CD4-positive, alpha-beta T cell treated with Interleukin-1 beta for 1 hour (primary cell): ENCODE measurements at regions not wholly inside any gene's neighbourhood (a gene's known extent, or its start where the extent isn't known, plus 50 kb on each side); places are given as distances from the start of the nearest gene placed in this dataset.

Source experiments
- DNase-seq, 2 donors: peaks; one replicate each; pipeline ENCODE4 v3.0.0-alpha.2; 2020 to 2022

DNA sequence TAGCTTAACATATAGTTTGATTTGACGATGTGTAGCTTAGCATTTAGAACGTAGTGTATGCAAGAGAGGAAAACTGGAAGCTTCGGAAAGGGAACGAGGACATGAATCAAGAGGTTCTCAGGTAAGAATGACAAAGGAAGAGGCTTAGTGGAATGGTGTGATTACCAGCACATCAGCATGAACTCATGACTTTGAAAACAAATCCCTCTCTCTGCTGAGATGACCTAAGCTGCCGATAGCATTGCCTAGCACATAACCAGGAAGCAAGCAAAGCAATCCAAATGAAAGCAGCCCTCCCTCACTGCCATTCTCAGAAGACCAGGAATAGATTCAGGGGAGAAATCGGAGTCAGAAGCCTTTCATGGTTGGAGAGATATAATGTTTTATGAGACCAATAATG is 51.3 kb upstream of the CCL1 start:
- no peak for DNase-seq

GRCh38 chr17:34413443-34414119 is 50.5 kb upstream of the CCL1 start:
- no peak for DNase-seq

DNA sequence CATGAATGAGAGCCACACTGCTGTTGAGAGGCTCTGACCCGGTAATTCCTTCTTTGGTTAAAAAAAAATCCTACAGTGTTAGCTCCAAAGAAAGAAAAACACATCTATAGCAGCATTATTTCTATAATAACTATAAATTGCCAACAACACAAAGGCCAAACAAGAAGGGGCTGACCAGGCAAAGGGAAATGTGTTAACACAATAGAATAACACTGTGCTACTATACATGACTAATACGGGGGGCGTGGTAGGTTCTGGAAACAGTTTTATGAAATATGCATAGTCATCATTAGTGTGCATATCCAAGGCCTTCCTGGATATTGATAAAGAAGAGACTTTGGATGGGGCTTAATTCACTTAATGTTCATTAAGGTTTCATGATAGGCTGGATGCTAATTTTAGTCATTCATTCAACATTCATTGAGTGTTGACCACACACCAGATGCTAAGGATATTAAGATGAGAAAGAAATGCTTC is 50.0 kb upstream of the CCL1 start:
- DNase-seq: no peak
